ENCODE measurements at regions not wholly inside any gene's neighbourhood (a gene's known extent, or its start where the extent isn't known, plus 50 kb on each side); places are given as distances from the start of the nearest gene placed in this dataset.
"Not testable (repeated sequence)": the region's sequence is repeated elsewhere in the genome, so short reads cannot be mapped to it uniquely, and the experiment has no call there.

GRCh38 chr12:93230326-93230720, 147.4 kb upstream of the NUDT4 start:
- no peak overlapping the region for H3K4me3 ChIP-seq (ENCODE audit: low read length)
- H3K27me3 ChIP-seq (ENCODE audit: control insufficient read depth, insufficient read depth) = no peaks in the 10 kb centered on the region
- no peak overlapping the region for H3K27ac ChIP-seq (ENCODE audit: low read length)
- intact Hi-C loops (cut with DNase I) = no loop called here
- ATAC-seq (no peak), DNase-seq (no peak)
- no peaks in the 10 kb centered on the region for H3K9me3 ChIP-seq (ENCODE audit: control insufficient read depth, low read length)
- H3K4me1 ChIP-seq (ENCODE audit: control insufficient read depth, insufficient read depth, low read length) = no peaks in the 10 kb centered on the region
- WGBS = 28% methylated on average over 3 of the region's 3 CpGs

- H3K4me1 ChIP-seq (ENCODE audit: control insufficient read depth, insufficient read depth, low read length) = no peaks in the 10 kb centered on the region
- no peak for DNase-seq
- ATAC-seq = no peak
- H3K27ac ChIP-seq (ENCODE audit: low read length) = no peak overlapping the region
- no peaks in the 10 kb centered on the region for H3K9me3 ChIP-seq (ENCODE audit: control insufficient read depth, low read length)
- no peak overlapping the region for H3K4me3 ChIP-seq (ENCODE audit: low read length)
- WGBS = 94% methylated on average over 6 of the region's 6 CpGs
- H3K27me3 ChIP-seq (ENCODE audit: control insufficient read depth, insufficient read depth) = no peaks in the 10 kb centered on the region
- intact Hi-C loops (cut with DNase I) = no loop called here
These were observed 145.8 kb upstream of the NUDT4 start for GRCh38 chr12:93231938-93232337.

DNA sequence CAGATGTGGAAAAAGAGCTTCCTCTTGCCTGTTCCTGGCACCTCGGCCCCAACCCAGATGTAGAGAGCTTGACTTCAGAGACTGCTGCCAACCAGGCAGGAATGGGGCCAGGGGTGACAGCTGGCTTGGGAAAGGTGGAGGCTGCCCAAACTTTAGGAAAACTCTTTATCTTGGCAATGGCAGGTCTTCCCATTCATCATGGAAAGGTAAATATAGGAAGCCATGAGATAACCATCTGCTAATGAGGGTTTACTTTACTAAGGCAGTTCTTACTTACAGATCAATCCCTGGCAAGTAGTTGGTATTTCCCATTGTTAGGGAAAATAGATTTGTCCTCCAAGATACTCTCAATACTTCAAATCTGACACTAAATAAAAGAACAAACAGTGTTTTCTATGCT, 143.1 kb upstream of the NUDT4 start:
- H3K4me3 ChIP-seq (ENCODE audit: low read length) = no peak overlapping the region
- H3K27me3 ChIP-seq (ENCODE audit: control insufficient read depth, insufficient read depth) = no peaks in the 10 kb centered on the region
- intact Hi-C loops (cut with DNase I) = no loop called here
- DNase-seq (peak in 1 of 3 donors; percentile 25), ATAC-seq (no peak)
- no peaks in the 10 kb centered on the region for H3K4me1 ChIP-seq (ENCODE audit: control insufficient read depth, insufficient read depth, low read length)
- H3K9me3 ChIP-seq (ENCODE audit: control insufficient read depth, low read length) = no peaks in the 10 kb centered on the region
- 48% methylated on average over 1 of the region's 1 CpG for WGBS
- no peak overlapping the region for H3K27ac ChIP-seq (ENCODE audit: low read length)

GRCh38 chr12:93235881-93236280, 141.8 kb upstream of the NUDT4 start:
- WGBS = 91% methylated on average over 5 of the region's 5 CpGs
- intact Hi-C loops (cut with DNase I) = no loop called here
- no peaks in the 10 kb centered on the region for H3K27me3 ChIP-seq (ENCODE audit: control insufficient read depth, insufficient read depth)
- no peaks in the 10 kb centered on the region for H3K9me3 ChIP-seq (ENCODE audit: control insufficient read depth, low read length)
- no peaks in the 10 kb centered on the region for H3K4me1 ChIP-seq (ENCODE audit: control insufficient read depth, insufficient read depth, low read length)
- ATAC-seq = no peak
- H3K4me3 ChIP-seq (ENCODE audit: low read length) = no peak overlapping the region
- no peak for DNase-seq
- no peak overlapping the region for H3K27ac ChIP-seq (ENCODE audit: low read length)

GRCh38 chr12:93237235-93237915, 140.3 kb upstream of the NUDT4 start:
- Histone ChIP-seq H3K27me3 (ENCODE audit: control insufficient read depth, insufficient read depth) (no peaks in the 10 kb centered on the region), H3K4me1 (ENCODE audit: control insufficient read depth, insufficient read depth, low read length) (no peaks in the 10 kb centered on the region), H3K9me3 (ENCODE audit: control insufficient read depth, low read length) (no peaks in the 10 kb centered on the region), H3K27ac (ENCODE audit: low read length) (no peak overlapping the region), H3K4me3 (ENCODE audit: low read length) (no peak overlapping the region)
- intact Hi-C loops (cut with DNase I) = no loop called here
- WGBS = 67% methylated on average over 4 of the region's 4 CpGs
- peak; percentile 41 to 58 (median 52) for DNase-seq
- ATAC-seq = peak; percentile 42 to 76

GRCh38 chr12:93238512-93239262, 139.0 kb upstream of the NUDT4 start:
- intact Hi-C loops (cut with DNase I); H3K9me3 ChIP-seq (ENCODE audit: control insufficient read depth, low read length); H3K27ac ChIP-seq (ENCODE audit: low read length); H3K4me3 ChIP-seq (ENCODE audit: low read length); DNase-seq; ATAC-seq; H3K4me1 ChIP-seq (ENCODE audit: control insufficient read depth, insufficient read depth, low read length); H3K27me3 ChIP-seq (ENCODE audit: control insufficient read depth, insufficient read depth): not testable (repeated sequence)
- WGBS = 94% methylated on average over 6 of the region's 6 CpGs

- ATAC-seq; H3K4me3 ChIP-seq (ENCODE audit: low read length); H3K27ac ChIP-seq (ENCODE audit: low read length); intact Hi-C loops (cut with DNase I); H3K27me3 ChIP-seq (ENCODE audit: control insufficient read depth, insufficient read depth); H3K9me3 ChIP-seq (ENCODE audit: control insufficient read depth, low read length); H3K4me1 ChIP-seq (ENCODE audit: control insufficient read depth, insufficient read depth, low read length); DNase-seq: not testable (repeated sequence)
- 96% methylated on average over 2 of the region's 2 CpGs for WGBS
These were observed 137.9 kb upstream of the NUDT4 start for GRCh38 chr12:93239789-93240188.

GRCh38 chr12:93242154-93242972, 135.4 kb upstream of the NUDT4 start:
- Histone ChIP-seq H3K4me1 (ENCODE audit: control insufficient read depth, insufficient read depth, low read length) (peaks cover under 1% of the 10 kb centered on the region), H3K4me3 (ENCODE audit: low read length) (no peak overlapping the region), H3K27ac (ENCODE audit: low read length) (no peak overlapping the region), H3K27me3 (ENCODE audit: control insufficient read depth, insufficient read depth) (no peaks in the 10 kb centered on the region), H3K9me3 (ENCODE audit: control insufficient read depth, low read length) (no peaks in the 10 kb centered on the region)
- no peak for ATAC-seq
- WGBS = 42% methylated on average over 6 of the region's 6 CpGs
- no peak for DNase-seq
- intact Hi-C loops (cut with DNase I) = no loop called here

DNA sequence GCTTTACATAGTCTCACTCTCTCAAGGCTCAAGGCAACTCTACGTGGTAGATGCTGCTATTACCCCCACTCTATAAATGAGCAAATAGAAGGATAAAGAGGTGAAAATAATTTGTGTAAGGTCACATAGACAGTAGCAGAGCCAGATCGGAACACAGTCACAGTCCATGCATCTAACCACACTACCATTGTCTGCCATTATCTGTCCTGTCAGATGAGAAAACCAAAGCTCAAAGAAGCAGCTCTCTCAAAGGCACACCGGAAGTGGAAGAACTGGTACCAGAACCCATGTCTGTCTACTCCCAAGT, 134.4 kb upstream of the NUDT4 start:
- no peak for ATAC-seq
- H3K27ac ChIP-seq (ENCODE audit: low read length) = no peak overlapping the region
- WGBS = 80% methylated on average over 3 of the region's 3 CpGs

DNA sequence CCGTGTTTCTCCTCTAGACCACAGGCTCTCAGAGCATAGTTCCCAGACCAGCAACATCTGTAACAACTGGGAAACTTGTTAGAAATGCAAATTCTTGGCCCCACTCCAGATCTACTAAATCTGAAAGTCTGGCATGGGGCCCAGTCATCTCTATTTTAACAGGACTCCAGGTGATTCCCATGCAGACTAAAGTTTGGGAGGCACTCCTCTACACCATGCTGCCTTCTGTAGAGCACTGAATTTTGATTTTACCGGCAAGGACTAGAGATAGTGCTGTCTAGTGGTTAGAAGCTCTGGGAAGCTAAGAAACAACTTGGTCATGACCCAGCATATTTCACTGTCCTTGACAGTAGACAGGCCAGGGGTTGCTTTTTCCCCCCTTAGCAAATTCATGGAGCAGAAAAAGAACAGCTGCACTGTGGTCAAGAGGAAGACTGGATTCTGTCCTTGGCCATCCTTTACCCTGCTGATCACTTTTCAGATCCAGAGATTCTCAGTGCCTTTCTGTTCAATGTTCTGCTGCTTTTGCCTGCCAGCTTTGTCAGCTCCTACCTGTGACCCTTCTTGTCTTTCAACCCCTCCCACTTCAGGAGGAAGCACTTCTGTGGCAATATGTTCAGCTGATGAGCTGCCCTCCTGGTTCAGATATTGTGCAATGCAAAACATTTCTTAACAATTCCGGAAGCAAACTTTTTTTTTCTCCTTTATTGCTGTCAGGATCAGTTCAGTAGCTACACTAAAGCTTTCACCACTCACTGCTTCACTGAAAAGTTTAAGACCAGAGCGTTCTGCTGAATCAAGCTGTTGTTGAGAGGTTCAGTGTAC, 133.8 kb upstream of the NUDT4 start:
- intact Hi-C loops (cut with DNase I) = no loop called here

More for the DNA sequence above, 134.4 kb upstream of the NUDT4 start:
- Histone ChIP-seq H3K4me3 (ENCODE audit: low read length) (no peak overlapping the region), H3K4me1 (ENCODE audit: control insufficient read depth, insufficient read depth, low read length) (peaks cover 5% of the 10 kb centered on the region), H3K9me3 (ENCODE audit: control insufficient read depth, low read length) (no peaks in the 10 kb centered on the region), H3K27me3 (ENCODE audit: control insufficient read depth, insufficient read depth) (no peaks in the 10 kb centered on the region)
- DNase-seq = no peak
- intact Hi-C loops (cut with DNase I) = no loop called here

More for the DNA sequence above, 133.8 kb upstream of the NUDT4 start:
- peak; percentile 53 to 62 for ATAC-seq
- Histone ChIP-seq H3K27me3 (ENCODE audit: control insufficient read depth, insufficient read depth) (no peaks in the 10 kb centered on the region), H3K9me3 (ENCODE audit: control insufficient read depth, low read length) (no peaks in the 10 kb centered on the region), H3K4me1 (ENCODE audit: control insufficient read depth, insufficient read depth, low read length) (peaks cover 5% of the 10 kb centered on the region), H3K4me3 (ENCODE audit: low read length) (no peak overlapping the region), H3K27ac (ENCODE audit: low read length) (no peak overlapping the region)
- DNase-seq = no peak
- WGBS = 42% methylated on average over 4 of the region's 4 CpGs
